KMS-11 (cell line): ENCODE measurements at regions not wholly inside any gene's neighbourhood (a gene's known extent, or its start where the extent isn't known, plus 50 kb on each side); places are given as distances from the start of the nearest gene placed in this dataset.

Experiments used
- H2AFZ ChIP-seq: fragments of 200-600 bp; sonication (generic); 2 replicates; pipeline ENCODE4 v1.6.1; 2016; ENCODE audit warnings: antibody characterized with exemption, mixed run types, low read depth
- H3K27ac ChIP-seq: fragments of 200-600 bp; sonication (generic); 2 replicates; pipeline ENCODE4 v1.6.1; 2016; ENCODE audit warnings: mild to moderate bottlenecking, mixed run types
- H3K27me3 ChIP-seq: fragments of 200-600 bp; sonication (generic); 2 replicates; pipeline ENCODE4 v1.6.1; 2017; ENCODE audit warnings: mild to moderate bottlenecking, low read depth, mixed run types, moderate library complexity; ENCODE audit not compliant: insufficient read depth
- H3K36me3 ChIP-seq: fragments of 200-600 bp; sonication (generic); 2 replicates; pipeline ENCODE4 v1.6.1; 2017; ENCODE audit warnings: mild to moderate bottlenecking, mixed run types; ENCODE audit not compliant: insufficient read depth
- H3K4me1 ChIP-seq: fragments of 200-600 bp; sonication (generic); 2 replicates; pipeline ENCODE4 v1.6.1; 2016; ENCODE audit warnings: mild to moderate bottlenecking, low read depth, mixed run types; ENCODE audit not compliant: poor library complexity, severe bottlenecking
- H3K4me2 ChIP-seq: fragments of 200-600 bp; sonication (generic); 2 replicates; pipeline ENCODE4 v1.7.0; 2016; ENCODE audit warnings: mild to moderate bottlenecking, mixed run types
- H3K4me3 ChIP-seq: fragments of 200-600 bp; sonication (generic); IDR thresholded peaks from 2 replicates; pipeline ENCODE4 v1.6.1; 2017; ENCODE audit warnings: low read depth, low read length, mixed read lengths; ENCODE audit not compliant: insufficient read depth
- H3K79me2 ChIP-seq: fragments of 200-600 bp; sonication (generic); 2 replicates; pipeline ENCODE4 v1.6.1; 2016; ENCODE audit warnings: low read depth, mixed run types; ENCODE audit not compliant: insufficient read depth
- H3K9ac ChIP-seq: fragments of 200-600 bp; sonication (generic); 2 replicates; pipeline ENCODE4 v1.6.1; 2016; ENCODE audit warnings: mild to moderate bottlenecking, mixed run types
- H4K20me1 ChIP-seq: fragments of 200-600 bp; sonication (generic); 2 replicates; pipeline ENCODE4 v1.6.1; 2016; ENCODE audit warnings: mild to moderate bottlenecking, mixed run types; ENCODE audit not compliant: insufficient read depth
- TF ChIP-seq, protein P1 (sequence below): fragments of 200-600 bp; sonication (generic); conservative IDR thresholded peaks from 2 replicates; pipeline ENCODE4 v1.6.1; 2017; ENCODE audit warnings: low read depth, mild to moderate bottlenecking, antibody characterized with exemption, low read length, moderate library complexity, mixed read lengths

DNA sequence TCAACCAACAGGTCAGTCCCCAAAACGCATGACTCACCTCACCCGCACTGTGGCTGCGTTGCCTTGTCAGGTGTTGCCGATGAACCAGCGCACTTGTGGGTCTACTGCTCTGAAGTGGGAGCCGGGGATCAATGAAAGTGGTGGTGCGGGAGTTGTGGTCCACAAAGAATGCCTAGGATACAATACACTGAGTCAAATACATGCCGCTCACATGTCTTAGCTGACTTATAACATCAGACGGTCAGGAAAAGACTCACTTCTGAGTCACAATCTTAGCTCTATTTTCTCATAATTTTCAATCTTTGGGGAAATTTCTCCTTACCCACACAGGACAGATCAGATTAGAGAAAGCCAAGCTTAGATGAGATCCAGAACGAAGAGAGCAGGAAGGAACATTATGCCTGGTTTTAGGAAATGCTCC is 107.1 kb upstream of the STK17B start:
- Histone ChIP-seq H3K36me3 (no peaks in the 10 kb centered on the region), H3K79me2 (no peaks in the 10 kb centered on the region), H3K27ac (no peak overlapping the region), H3K9ac (no peak overlapping the region), H3K4me1 (peaks cover 39% of the 10 kb centered on the region), H4K20me1 (no peaks in the 10 kb centered on the region), H3K4me2 (no peak overlapping the region), H3K4me3 (no peak overlapping the region), H2AFZ (no peak overlapping the region), H3K27me3 (no peaks in the 10 kb centered on the region)
- TF ChIP-seq, protein P1, sequence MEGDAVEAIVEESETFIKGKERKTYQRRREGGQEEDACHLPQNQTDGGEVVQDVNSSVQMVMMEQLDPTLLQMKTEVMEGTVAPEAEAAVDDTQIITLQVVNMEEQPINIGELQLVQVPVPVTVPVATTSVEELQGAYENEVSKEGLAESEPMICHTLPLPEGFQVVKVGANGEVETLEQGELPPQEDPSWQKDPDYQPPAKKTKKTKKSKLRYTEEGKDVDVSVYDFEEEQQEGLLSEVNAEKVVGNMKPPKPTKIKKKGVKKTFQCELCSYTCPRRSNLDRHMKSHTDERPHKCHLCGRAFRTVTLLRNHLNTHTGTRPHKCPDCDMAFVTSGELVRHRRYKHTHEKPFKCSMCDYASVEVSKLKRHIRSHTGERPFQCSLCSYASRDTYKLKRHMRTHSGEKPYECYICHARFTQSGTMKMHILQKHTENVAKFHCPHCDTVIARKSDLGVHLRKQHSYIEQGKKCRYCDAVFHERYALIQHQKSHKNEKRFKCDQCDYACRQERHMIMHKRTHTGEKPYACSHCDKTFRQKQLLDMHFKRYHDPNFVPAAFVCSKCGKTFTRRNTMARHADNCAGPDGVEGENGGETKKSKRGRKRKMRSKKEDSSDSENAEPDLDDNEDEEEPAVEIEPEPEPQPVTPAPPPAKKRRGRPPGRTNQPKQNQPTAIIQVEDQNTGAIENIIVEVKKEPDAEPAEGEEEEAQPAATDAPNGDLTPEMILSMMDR = no peak

- Histone ChIP-seq H3K36me3 (no peaks in the 10 kb centered on the region), H3K4me3 (no peak overlapping the region), H3K9ac (no peak overlapping the region), H3K4me1 (peaks cover 39% of the 10 kb centered on the region), H3K79me2 (no peaks in the 10 kb centered on the region), H3K27me3 (no peaks in the 10 kb centered on the region), H3K27ac (no peak overlapping the region), H4K20me1 (no peaks in the 10 kb centered on the region), H3K4me2 (no peak overlapping the region), H2AFZ (no peak overlapping the region)
- TF ChIP-seq, protein P1 = no peak
Measured at GRCh38 chr2:196279541-196279940, 108.2 kb upstream of the STK17B start.

DNA sequence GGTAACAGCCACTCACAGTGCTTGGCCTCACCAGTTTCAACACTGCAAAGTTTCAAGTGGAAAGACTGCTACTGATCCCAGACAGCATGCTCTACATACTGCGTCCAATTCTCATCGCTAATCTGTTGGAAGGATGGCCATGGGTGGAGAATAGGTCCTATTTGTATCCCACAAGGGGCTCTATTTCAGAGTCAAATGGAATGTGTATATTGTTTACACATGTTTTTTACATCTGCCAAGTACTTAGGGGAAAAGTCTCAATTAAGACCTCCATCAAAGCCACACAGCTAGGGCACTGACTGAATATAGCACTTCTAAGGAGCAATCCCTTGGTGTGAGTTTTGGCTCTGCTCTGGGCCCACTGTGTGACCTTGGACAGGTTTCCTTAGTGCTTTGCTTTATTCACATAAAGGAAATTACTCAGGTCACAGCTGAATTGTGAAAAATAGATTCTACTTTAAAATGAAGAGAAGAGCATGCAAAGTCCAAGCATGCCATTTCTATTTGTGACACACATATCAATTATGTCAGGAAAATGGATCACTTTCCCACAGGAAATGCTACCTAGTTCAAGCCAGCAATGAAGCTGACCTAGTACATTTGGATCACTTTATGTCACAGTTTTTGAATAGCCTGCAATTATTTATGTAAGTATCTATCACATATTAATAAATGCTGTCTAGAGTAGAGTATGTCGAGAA is 112.9 kb upstream of the STK17B start:
- no peak overlapping the region for H2AFZ ChIP-seq
- H3K4me3 ChIP-seq = no peak overlapping the region
- no peaks in the 10 kb centered on the region for H3K27me3 ChIP-seq
- H3K4me2 ChIP-seq = peak overlapping the region; percentile 23; the same call in 1 of the 2 replicates
- no peaks in the 10 kb centered on the region for H3K36me3 ChIP-seq
- no peak overlapping the region for H3K9ac ChIP-seq
- H3K79me2 ChIP-seq = no peaks in the 10 kb centered on the region
- TF ChIP-seq, protein P1 = no peak
- no peaks in the 10 kb centered on the region for H4K20me1 ChIP-seq
- H3K27ac ChIP-seq = no peak overlapping the region
- peaks cover 59% of the 10 kb centered on the region for H3K4me1 ChIP-seq

DNA sequence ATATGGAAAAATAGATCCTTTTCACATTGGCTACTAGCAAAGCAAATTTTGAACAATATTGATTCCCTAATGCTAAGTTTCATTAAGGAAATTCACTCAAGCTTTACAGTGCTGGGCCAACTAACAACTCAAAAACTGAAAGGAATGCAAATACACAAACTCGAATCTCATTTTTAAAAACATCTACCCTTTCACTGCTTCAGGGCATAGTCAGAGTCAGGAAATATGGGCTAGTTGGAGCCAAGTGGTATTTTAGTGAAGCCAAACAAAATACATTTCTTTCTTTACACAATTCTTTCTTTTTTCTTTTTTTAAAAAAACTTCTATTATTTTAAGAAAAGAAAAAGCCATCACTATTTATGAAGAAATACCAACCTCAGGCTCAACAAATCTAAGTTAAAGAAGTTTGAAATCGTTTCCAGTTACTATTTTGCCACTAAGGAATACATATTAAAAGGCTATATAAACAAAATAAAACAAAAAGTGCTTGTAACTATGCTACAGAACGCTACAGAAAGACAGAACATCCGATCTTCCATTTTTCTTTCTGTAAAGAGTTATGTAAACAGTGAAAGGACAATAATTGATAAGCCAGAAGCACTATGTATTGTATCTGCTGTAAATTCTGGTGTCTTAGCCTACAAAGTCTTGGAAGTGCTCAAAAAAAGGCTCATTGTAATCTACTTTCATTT is 113.6 kb upstream of the STK17B start:
- peak overlapping the region; percentile 23 for H3K4me2 ChIP-seq
- H3K79me2 ChIP-seq = no peaks in the 10 kb centered on the region
- H3K27me3 ChIP-seq = no peaks in the 10 kb centered on the region
- H3K4me3 ChIP-seq = no peak overlapping the region
- H4K20me1 ChIP-seq = no peaks in the 10 kb centered on the region
- H3K27ac ChIP-seq = no peak overlapping the region
- no peak overlapping the region for H2AFZ ChIP-seq
- H3K4me1 ChIP-seq = peaks cover 66% of the 10 kb centered on the region
- TF ChIP-seq, protein P1 = no peak
- H3K36me3 ChIP-seq = no peaks in the 10 kb centered on the region
- no peak overlapping the region for H3K9ac ChIP-seq
